VCaP (cell line): ENCODE measurements at regions not wholly inside any gene's neighbourhood (a gene's known extent, or its start where the extent isn't known, plus 50 kb on each side); places are given as distances from the start of the nearest gene placed in this dataset.

Experiments used
- H3K27ac ChIP-seq: fragments of 450-650 bp; 2 replicates; pipeline ENCODE4 v1.5.1; 2017
- TF ChIP-seq, protein P1 (sequence below): fragments of 450-650 bp; conservative IDR thresholded peaks from 2 replicates; pipeline ENCODE4 v1.5.1; 2017; ENCODE audit warnings: mild to moderate bottlenecking, moderate library complexity

DNA sequence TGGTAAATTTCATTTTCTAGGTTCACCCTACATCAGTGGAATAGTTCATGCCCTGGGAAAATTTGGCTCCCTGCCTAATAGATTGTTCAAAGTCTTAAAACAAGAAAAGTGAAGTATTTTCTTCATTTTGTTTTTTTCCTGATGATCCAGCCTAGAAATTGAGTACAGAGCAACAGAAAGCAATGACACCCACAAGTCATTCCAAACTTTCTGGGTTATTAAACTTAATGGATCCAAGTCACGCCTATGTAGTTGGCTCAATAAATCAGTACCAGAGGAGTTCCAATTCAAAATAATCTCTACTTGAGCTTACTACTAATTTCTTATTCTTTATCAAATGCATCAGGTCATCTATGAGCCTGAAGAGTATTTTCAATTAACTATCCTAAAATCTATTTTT lies 937.6 kb upstream of the SLIT2 start:
- TF ChIP-seq, protein P1, sequence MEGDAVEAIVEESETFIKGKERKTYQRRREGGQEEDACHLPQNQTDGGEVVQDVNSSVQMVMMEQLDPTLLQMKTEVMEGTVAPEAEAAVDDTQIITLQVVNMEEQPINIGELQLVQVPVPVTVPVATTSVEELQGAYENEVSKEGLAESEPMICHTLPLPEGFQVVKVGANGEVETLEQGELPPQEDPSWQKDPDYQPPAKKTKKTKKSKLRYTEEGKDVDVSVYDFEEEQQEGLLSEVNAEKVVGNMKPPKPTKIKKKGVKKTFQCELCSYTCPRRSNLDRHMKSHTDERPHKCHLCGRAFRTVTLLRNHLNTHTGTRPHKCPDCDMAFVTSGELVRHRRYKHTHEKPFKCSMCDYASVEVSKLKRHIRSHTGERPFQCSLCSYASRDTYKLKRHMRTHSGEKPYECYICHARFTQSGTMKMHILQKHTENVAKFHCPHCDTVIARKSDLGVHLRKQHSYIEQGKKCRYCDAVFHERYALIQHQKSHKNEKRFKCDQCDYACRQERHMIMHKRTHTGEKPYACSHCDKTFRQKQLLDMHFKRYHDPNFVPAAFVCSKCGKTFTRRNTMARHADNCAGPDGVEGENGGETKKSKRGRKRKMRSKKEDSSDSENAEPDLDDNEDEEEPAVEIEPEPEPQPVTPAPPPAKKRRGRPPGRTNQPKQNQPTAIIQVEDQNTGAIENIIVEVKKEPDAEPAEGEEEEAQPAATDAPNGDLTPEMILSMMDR = no peak

DNA sequence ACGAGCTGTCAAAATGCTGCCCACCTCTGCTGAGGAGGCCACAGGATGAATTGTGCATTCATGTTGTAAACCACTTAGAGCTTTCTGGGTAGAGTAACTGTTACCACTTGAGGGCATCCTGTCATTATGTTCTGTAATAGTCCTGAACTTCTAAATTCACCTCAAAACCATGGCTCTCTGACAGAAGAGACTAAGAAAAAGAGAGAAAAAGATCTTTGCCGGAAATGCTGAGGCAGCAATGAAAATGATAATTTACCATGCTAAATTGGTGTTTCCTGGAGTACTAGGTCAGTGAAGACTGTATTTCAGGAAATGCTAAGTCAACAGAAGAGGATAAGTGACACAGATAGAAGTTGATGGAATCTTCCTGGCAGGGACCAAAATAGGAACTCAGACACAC lies 942.3 kb upstream of the SLIT2 start:
- TF ChIP-seq, protein P1 = peak; percentile 12; the same call in 1 of the 2 replicates
- H3K27ac ChIP-seq = no peak overlapping the region

More for the DNA sequence above, 937.6 kb upstream of the SLIT2 start:
- no peak overlapping the region for H3K27ac ChIP-seq

DNA sequence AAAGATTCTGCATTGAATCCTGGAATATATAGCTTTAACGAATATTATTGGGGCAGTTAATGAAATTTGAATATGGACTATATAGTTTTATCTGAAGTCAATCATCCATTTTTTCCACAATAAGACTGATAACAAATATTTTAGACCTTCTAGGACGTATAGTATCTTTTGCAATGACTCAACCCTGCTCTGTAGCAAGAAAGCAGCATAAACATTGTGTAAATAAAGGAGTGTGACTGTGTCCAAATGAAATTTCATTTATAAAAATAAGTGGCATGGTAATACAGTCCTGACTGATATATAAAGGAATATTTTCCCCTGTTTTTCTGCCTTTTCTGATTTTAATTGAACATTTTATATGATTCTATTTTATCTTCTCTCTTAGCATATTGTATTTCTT lies 947.7 kb upstream of the SLIT2 start:
- no peak overlapping the region for H3K27ac ChIP-seq
- TF ChIP-seq, protein P1 = no peak

DNA sequence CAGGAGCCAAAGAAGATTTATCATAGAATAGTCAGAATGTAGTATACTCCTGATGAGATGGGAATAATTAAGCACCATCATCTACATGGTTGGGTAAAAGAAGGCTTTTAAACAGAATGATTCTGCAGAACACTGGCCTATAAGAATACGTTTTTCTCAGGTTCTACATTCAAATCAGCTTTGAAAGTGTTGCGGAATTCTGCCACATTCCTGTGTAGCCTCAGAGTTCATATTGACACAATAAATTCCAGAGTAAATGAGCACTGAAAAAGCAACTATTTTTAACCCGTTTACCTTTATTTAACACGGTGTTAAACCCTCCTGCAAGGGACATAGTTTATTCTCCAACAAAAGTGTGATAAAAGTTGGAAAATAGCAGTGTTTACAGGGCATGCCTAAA lies 950.2 kb upstream of the SLIT2 start:
- no peak overlapping the region for H3K27ac ChIP-seq
- TF ChIP-seq, protein P1 = no peak

DNA sequence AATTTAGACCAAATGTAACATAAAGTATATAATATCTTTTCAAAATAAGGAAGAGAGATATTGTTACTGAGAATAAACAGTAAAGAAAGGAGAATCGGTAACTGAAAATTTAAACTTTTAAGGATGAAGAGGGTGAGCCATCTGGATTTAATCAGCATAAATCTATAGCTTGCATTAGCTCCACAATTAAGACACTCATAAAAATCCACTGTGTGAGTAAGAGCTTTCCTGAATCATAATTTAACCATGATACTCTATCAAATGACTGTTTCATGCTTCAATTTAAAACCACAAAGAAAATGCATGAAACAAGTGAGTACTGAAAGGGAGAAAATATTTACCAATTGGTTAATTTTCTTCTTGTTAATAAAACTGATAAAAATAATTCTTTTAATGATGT lies 951.5 kb upstream of the SLIT2 start:
- no peak overlapping the region for H3K27ac ChIP-seq
- TF ChIP-seq, protein P1 = no peak

DNA sequence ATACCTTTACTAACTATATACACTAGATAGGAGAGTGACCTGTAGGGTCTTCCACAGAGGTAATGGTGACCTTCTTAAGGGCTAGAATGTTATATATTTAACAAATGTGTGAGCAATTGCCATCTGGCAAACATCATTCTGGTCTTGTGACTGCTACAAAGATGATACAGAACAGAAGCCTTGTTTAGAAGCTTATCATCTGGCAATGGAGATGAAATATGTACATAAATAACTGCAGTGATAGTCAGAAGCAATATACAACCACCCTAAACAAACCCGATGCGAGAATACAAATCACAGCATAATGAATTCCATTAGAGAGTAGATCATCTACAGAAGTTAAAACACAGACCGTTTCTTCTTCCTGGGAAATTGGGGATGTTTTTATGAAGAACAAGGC lies 952.7 kb upstream of the SLIT2 start:
- no peak overlapping the region for H3K27ac ChIP-seq
- TF ChIP-seq, protein P1 = no peak

DNA sequence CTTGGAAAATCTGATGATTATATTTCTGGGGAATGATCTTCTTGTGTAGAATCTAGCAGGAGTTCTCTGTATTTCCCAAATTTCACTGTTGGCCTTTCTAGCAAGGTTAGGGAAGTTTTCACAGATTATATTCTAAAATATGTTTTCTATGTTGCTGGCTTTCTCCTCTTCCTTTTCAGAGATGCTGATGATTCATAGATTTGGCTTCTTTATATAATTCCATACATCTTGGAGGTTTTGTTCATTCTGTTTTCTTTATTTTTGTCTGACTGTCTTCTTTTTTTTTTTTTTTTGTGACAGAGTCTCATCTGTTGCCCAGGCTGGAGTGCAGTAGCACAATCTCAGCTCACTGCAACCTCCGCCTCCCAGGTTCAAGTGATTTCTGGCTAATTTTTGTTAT lies 957.9 kb upstream of the SLIT2 start:
- no peak overlapping the region for H3K27ac ChIP-seq
- TF ChIP-seq, protein P1 = no peak

DNA sequence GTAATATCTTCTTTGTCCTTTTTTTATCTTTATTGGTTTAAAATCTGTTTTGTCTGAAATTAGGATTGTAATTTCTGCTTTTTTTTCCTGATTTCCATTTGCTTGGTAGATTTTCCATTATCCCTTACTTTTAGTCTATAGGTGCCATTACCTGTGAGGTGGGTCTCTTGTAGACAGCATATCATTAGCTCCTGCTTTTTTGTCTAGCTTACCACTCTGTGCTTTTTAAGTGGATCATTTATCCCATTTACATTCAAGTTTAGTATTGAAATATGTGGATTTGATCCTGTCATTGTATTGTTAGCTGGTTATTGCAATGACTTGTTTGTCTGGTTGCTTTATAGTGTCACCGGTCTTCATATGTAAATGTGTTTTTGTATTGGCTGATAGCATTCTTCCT lies 958.6 kb upstream of the SLIT2 start:
- no peak overlapping the region for H3K27ac ChIP-seq
- TF ChIP-seq, protein P1 = no peak
